Esophagus (tissue), 2 donors: ENCODE measurements at regions not wholly inside any gene's neighbourhood (a gene's known extent, or its start where the extent isn't known, plus 50 kb on each side); places are given as distances from the start of the nearest gene placed in this dataset.

Experiments
- H3K27ac ChIP-seq, 2 donors: one replicate each; pipeline ENCODE4 v1.5.1; 2013; ENCODE audit warnings: low read depth in 2 of 2, mild to moderate bottlenecking in 2 of 2, inconsistent platforms in 1 of 2, low read length in 1 of 2, moderate library complexity in 1 of 2
- H3K27me3 ChIP-seq, 2 donors: one replicate each; pipeline ENCODE4 v1.6.1; 2013; ENCODE audit warnings: low read length in 2 of 2, control low read depth in 1 of 2, mild to moderate bottlenecking in 1 of 2; ENCODE audit not compliant: insufficient read depth in 2 of 2, control insufficient read depth in 1 of 2
- H3K36me3 ChIP-seq, 2 donors: one replicate each; pipeline ENCODE4 v1.6.1; 2013; ENCODE audit warnings: low read length in 1 of 2; ENCODE audit not compliant: control insufficient read depth in 2 of 2, insufficient read depth in 2 of 2
- H3K4me1 ChIP-seq, 2 donors: one replicate each; pipeline ENCODE4 v1.6.1; 2013; ENCODE audit warnings: low read length in 1 of 2; ENCODE audit not compliant: control insufficient read depth in 2 of 2, insufficient read depth in 2 of 2
- H3K4me3 ChIP-seq, 2 donors: one replicate each; pipeline ENCODE4 v1.5.1; 2013; ENCODE audit warnings: low read length in 2 of 2, mild to moderate bottlenecking in 2 of 2, low read depth in 1 of 2, moderate library complexity in 1 of 2
- H3K9me3 ChIP-seq, 2 donors: one replicate each; pipeline ENCODE4 v1.6.1; 2013; ENCODE audit warnings: mild to moderate bottlenecking in 2 of 2, low read depth in 1 of 2, low read length in 1 of 2, moderate library complexity in 1 of 2; ENCODE audit not compliant: control insufficient read depth in 2 of 2, insufficient read depth in 1 of 2
- WGBS, 2 donors: extraction: QIAGEN DNeasy Blood & Tissue Kit; methylation state at CpG; one replicate each; pipeline ENCODE4 v1.1.7; 2013; 5-methylcytosine and 5-hydroxymethylcytosine counted together
- donor health status: healthy with polysubstance abuse.
- donor health status: Bipolar disorder and iron deficiency.

DNA sequence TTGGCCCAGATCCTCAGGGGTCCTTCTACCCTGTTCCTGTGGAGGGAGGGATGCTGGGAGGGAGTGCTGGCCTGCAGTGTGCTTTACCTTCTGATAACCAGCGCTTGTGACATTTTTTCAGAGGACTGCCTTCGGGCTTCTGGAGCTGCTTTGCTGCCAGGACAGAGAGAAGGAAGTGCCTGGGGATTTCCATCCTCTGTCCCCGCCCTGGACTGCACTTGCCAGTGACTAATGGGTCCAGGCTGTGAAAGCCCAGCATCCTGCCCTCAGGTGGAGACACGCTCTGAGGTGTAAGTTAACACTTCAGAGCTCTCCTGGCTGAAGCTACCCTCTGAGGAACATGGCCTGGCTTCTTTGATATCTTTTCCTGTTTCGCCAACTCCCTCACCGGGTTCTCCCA is 158.7 kb upstream of the SYT13 start:
- Histone ChIP-seq H3K4me3 (no peak overlapping the region), H3K9me3 (peaks cover 0 to 3% of the 10 kb centered on the region in 2 donors), H3K36me3 (no peaks in the 10 kb centered on the region), H3K4me1 (peaks cover 0 to 5% of the 10 kb centered on the region in 2 donors), H3K27me3 (no peaks in the 10 kb centered on the region), H3K27ac (no peak overlapping the region)
- WGBS, 2 donors: 22 to 25% methylated on average over 6 of the region's 6 CpGs

DNA sequence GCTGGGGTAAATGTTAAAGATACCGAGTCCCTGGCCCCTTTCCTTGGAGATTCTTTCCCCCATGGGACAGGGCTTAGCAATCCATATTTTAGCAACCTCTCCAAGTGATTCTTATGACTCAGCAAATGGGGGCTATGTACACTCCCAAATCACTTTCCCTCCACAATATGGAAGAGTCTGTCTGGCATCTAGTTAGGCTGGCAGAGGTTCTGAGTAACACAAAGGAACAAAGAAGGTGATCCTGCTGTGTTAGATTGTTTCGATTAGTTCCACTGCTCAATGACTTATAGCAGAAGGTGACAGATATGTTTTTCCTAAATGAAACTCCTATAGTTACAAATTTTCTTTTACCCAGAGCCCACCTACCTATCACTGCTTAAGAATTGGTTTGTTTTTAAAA is 154.0 kb upstream of the SYT13 start:
- Histone ChIP-seq H3K36me3 (no peaks in the 10 kb centered on the region), H3K27me3 (no peaks in the 10 kb centered on the region), H3K27ac (no peak overlapping the region), H3K9me3 (peaks cover 0 to 3% of the 10 kb centered on the region in 2 donors), H3K4me1 (peaks cover 0 to 5% of the 10 kb centered on the region in 2 donors), H3K4me3 (no peak overlapping the region)
- 80 to 90% methylated on average over 2 of the region's 2 CpGs for WGBS, 2 donors

DNA sequence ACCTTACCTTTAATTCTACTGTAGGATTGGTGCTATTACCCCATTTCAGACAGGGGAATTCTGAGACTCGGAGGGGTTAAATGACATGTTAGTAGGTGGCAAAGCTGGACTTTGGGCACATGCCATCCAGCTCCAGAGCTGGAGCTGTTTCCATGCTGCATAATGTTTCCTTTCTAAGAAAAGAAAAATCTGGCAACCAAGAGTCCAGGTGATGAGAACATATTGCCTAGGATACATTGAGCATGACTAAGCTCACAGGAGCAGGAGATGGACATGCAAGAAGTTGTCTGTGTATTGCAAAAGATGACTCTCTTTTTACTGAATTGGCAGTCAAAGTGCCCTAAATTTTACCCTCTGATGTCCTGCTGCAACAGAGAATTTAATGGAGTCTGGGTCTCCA is 150.8 kb upstream of the SYT13 start:
- H3K27me3 ChIP-seq: no peaks in the 10 kb centered on the region
- H3K4me3 ChIP-seq: no peak overlapping the region
- WGBS, 2 donors: 73 to 76% methylated on average over 1 of the region's 1 CpG
- no peaks in the 10 kb centered on the region for H3K4me1 ChIP-seq
- no peaks in the 10 kb centered on the region for H3K36me3 ChIP-seq
- no peak overlapping the region for H3K27ac ChIP-seq
- H3K9me3 ChIP-seq: peaks cover 0 to 3% of the 10 kb centered on the region in 2 donors

DNA sequence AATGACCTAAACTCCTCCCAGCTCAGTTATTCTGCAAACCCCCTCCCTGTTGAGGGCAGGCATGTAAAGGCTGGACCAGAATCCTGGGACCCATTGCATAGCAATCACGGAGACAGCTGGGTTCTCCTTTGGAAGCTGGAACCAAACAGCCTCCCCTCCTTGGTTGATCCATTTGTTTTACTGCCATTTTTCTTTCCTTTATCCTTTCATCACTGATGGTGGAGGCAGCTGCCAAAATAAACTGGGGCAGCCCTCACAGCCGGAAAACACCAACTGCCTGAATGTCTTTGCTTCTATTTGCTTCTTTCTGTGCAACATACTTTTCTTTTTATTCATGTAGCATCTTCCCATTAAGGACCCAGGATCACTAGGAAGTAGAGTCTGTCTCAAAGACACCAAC is 150.0 kb upstream of the SYT13 start:
- no peaks in the 10 kb centered on the region for H3K36me3 ChIP-seq
- peaks cover 0 to 3% of the 10 kb centered on the region in 2 donors for H3K9me3 ChIP-seq
- H3K4me1 ChIP-seq: no peaks in the 10 kb centered on the region
- H3K27me3 ChIP-seq: no peaks in the 10 kb centered on the region
- no peak overlapping the region for H3K27ac ChIP-seq
- H3K4me3 ChIP-seq: no peak overlapping the region
- 31 to 42% methylated on average over 2 of the region's 2 CpGs for WGBS, 2 donors

DNA sequence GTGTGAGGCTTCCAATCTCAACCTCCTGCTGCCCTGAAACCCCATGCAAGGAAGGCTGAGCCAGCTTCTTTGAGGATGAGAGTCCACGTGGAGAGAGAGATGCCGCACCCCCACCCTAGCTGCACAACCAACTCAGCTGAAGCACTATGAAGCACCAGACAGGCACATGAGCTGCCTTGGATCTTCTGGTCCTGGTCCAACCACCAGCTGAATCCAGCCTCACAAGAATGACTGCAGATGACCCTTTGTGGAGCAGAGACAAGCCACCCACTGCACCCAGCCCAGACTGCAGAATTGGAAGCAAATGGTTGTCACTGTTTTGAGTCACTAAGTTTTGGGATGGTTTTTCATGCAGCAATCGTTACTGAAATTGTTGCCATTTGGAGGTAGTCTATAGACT is 149.6 kb upstream of the SYT13 start:
- Histone ChIP-seq H3K4me1 (no peaks in the 10 kb centered on the region), H3K9me3 (peaks cover 0 to 1% of the 10 kb centered on the region in 2 donors), H3K27me3 (no peaks in the 10 kb centered on the region), H3K36me3 (no peaks in the 10 kb centered on the region), H3K4me3 (no peak overlapping the region), H3K27ac (no peak overlapping the region)
- WGBS, 2 donors: 60 to 62% methylated on average over 3 of the region's 3 CpGs

DNA sequence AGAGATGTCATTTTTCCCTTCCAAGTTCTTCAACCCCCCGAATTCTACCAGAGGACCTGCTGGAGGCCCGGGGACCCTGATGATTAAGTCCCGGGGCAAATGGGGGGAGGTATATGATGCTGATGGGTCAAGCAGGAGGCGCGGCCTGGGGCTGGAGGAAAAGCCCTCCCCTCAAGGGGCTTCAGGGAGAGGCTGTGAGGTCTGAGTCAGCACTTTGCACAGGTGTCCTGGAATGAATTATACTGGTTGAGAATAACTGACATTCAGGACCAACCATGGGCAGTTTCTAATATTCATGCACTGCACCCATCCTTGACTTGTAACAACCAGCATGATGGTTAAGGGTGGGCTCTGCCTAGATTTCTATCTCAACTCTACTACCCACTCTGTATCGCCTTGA is 146.8 kb upstream of the SYT13 start:
- H3K36me3 ChIP-seq: no peaks in the 10 kb centered on the region

DNA sequence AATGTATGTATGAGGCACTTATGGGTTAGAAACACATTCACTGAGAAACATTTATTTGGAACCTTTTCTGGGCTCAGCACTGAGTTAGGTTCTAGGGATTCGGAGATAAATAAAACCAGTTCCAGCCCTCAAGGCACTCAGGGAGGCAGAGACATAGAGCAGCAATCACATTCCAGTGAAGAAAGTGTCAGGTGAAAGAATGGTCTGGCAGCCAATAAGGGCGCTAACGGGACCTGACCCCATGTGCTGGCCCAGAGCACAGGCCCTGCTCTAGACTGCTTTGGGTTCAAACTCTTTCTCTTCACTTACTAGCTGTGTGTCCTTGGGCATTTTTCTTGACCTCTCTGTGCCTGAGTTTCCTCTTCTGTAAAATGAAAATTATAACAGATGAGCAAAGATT is 146.0 kb upstream of the SYT13 start:
- no peaks in the 10 kb centered on the region for H3K36me3 ChIP-seq
- WGBS, 2 donors: 65 to 68% methylated on average over 3 of the region's 3 CpGs
- H3K27me3 ChIP-seq: peaks cover 0 to 2% of the 10 kb centered on the region in 2 donors
- no peak overlapping the region for H3K27ac ChIP-seq
- no peak overlapping the region for H3K4me3 ChIP-seq
- no peaks in the 10 kb centered on the region for H3K4me1 ChIP-seq
- no peaks in the 10 kb centered on the region for H3K9me3 ChIP-seq

More for the DNA sequence above, 146.8 kb upstream of the SYT13 start:
- H3K4me1 ChIP-seq: no peaks in the 10 kb centered on the region
- H3K9me3 ChIP-seq: no peaks in the 10 kb centered on the region
- peaks cover 0 to 2% of the 10 kb centered on the region in 2 donors for H3K27me3 ChIP-seq
- no peak overlapping the region for H3K4me3 ChIP-seq
- 88% methylated on average over 6 of the region's 6 CpGs for WGBS, 2 donors
- H3K27ac ChIP-seq: no peak overlapping the region

DNA sequence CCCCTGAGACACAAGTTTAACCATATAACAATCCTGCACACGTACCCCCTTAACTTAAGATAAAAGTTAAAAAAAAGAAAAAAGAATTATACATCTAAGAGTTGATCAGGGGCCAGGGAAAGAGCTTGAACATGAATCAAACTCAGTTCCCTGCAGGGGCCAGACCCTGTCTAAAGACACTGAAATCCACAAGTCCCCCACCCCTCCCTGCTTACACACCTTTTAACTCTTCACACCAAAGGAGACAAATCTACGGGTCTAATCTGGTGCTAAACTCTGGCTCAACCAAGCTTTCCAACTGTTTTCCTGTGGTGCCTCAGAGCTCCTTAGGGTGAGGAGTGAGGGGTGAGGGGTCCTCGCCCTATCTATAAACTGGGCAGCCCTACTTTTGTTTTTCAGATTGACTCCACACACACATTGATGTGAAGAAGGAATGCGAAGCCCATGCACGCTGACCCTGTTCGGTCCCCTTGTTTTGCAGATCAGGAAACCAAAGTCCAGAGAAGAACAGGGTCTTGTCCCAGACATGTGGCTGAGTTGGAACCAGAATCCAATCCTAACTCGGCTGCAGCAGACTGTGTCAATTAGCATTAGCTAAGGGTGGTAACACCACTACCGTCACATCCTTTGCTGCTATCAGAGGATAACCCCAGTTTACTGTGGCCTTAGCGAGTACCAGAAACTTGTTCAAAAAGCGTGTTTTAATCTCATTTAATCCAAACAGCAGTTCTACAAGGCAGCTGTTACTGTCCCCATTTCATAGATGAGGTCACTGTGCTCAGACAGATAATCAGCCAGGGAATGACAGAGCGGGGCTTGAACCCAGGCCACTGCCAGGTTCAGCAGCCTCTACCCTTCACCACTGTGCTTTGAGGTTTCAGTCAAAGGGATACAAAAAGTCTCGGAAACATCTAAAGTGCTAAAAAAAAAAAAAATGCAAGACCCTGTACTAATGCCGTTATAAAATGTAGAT is 145.2 kb upstream of the SYT13 start:
- no peaks in the 10 kb centered on the region for H3K36me3 ChIP-seq
- H3K4me1 ChIP-seq: no peaks in the 10 kb centered on the region
- H3K4me3 ChIP-seq: no peak overlapping the region
- H3K9me3 ChIP-seq: no peaks in the 10 kb centered on the region
- H3K27ac ChIP-seq: no peak overlapping the region
- WGBS, 2 donors: 77 to 82% methylated on average over 13 of the region's 13 CpGs
- H3K27me3 ChIP-seq: peaks cover 0 to 2% of the 10 kb centered on the region in 2 donors

DNA sequence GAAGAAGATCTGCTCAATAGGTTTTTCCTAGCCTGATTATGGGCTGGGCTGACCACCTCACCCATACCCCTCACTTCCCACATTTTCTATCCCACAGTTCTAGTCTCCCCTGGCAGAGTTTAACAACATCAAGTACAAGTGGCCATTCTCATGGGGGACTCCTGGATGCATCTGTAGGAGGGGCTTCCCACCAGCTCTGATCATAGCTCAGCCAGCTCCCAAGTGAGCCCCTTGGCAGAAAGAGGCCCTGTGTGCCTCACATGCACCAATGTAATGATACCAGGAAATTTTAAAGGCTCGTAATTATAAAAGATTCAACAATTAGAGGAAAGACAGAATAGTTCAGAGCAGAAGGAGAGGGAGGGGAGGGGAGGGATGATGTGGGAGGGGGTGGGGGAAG is 144.2 kb upstream of the SYT13 start:
- Histone ChIP-seq H3K27ac (no peak overlapping the region), H3K36me3 (no peaks in the 10 kb centered on the region), H3K27me3 (peaks cover 0 to 2% of the 10 kb centered on the region in 2 donors), H3K4me3 (no peak overlapping the region), H3K4me1 (no peaks in the 10 kb centered on the region), H3K9me3 (no peaks in the 10 kb centered on the region)
- 68 to 79% methylated on average over 1 of the region's 1 CpG for WGBS, 2 donors

DNA sequence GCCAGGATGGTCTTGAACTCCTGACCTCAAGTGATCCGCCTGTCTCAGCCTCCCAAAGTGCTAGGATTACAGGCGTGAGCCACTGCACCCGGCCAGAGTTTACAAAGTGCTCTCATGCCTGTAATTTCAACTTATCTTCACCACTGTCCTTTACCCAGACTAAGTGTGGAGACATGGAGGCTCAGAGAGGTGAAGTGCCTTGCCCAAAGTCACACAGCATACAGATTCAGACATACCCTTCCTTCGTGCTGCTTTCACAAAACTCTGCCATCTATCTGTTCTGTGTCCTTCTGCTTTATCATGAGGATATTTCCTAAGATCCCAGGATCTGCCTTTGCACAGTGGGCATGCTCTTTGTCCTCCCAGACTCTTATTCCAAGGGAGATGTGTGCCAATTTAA is 143.6 kb upstream of the SYT13 start:
- Histone ChIP-seq H3K27ac (no peak overlapping the region), H3K4me1 (no peaks in the 10 kb centered on the region), H3K4me3 (no peak overlapping the region), H3K36me3 (no peaks in the 10 kb centered on the region), H3K9me3 (no peaks in the 10 kb centered on the region), H3K27me3 (peaks cover 0 to 2% of the 10 kb centered on the region in 2 donors)
- 58 to 61% methylated on average over 4 of the region's 4 CpGs for WGBS, 2 donors
